K562 (cell line): ENCODE measurements at regions not wholly inside any gene's neighbourhood (a gene's known extent, or its start where the extent isn't known, plus 50 kb on each side); places are given as distances from the start of the nearest gene placed in this dataset.

Experiments
- ATAC-seq: fragments of 200-7000 bp; cut with Tn5 transposase; 3 replicates; pipeline ENCODE4 v1.9.1; 2020; ENCODE audit warnings: moderate library complexity
- BruUV-seq: library from RNA; stranded (reverse); fragments of 400-500 nt; replicated peaks from 2 replicates; lab custom pipeline; 2021; lab: Mats Ljungman, UMichigan
- CTCF ChIA-PET: fragments of 300-600 bp; formaldehyde crosslinking; extraction: SDS; loops from one replicate; lab custom pipeline; 2021; ENCODE audit warnings: low intra/inter-chr PET ratio; lab: Yijun Ruan, JAX
- POLR2A ChIA-PET: fragments of 300-600, 350-650 bp; sonication (Branson Sonifier 250); formaldehyde crosslinking; extraction: SDS; loops from one replicate; lab custom pipeline; 2021; ENCODE audit warnings: antibody characterized with exemption, inconsistent platforms; lab: Yijun Ruan, JAX
- DNase-seq, 4 experiments: peaks; one replicate each; pipeline versions ENCODE4 v3.0.0 to v3.0.0-alpha.2; 2011 to 2018; ENCODE audit warnings: low spot score in 3 of 4, mixed read lengths in 3 of 4; ENCODE audit errors: extremely low read depth in 1 of 4
- FAIRE-seq: peaks from 2 replicates; lab custom pipeline; 2011; peaks lifted over from hg19 to GRCh38; lab: Jason Lieb, UNC
- H2AFZ ChIP-seq: 2 replicates; pipeline ENCODE4 v1.6.0; 2011; ENCODE audit warnings: low read depth, low read length, control low read depth, inconsistent platforms
- H3K27ac ChIP-seq: fragments of 200-600 bp; 3 replicates; pipeline ENCODE4 v1.8.0; 2011; ENCODE audit warnings: low read depth, mild to moderate bottlenecking, control low read depth, inconsistent platforms, low read length, moderate library complexity, mixed read lengths; ENCODE audit errors: extremely low read depth
- H3K27me3 ChIP-seq, 2 experiments: fragments of 300-600 bp in 1 of 2; 2 replicates in 1 of 2; 3 replicates in 1 of 2; pipeline versions ENCODE4 v1.6.0 to v1.8.0; 2011; ENCODE audit warnings: inconsistent platforms in 2 of 2, low read length in 2 of 2, mild to moderate bottlenecking in 1 of 2, mixed read lengths in 1 of 2, moderate library complexity in 1 of 2; ENCODE audit not compliant: control insufficient read depth in 2 of 2, insufficient read depth in 2 of 2
- H3K36me3 ChIP-seq: fragments of 300-600 bp; 3 replicates; pipeline ENCODE4 v1.8.0; 2011; ENCODE audit warnings: mild to moderate bottlenecking, low read length, inconsistent platforms; ENCODE audit not compliant: control insufficient read depth, insufficient read depth
- H3K4me1 ChIP-seq, 2 experiments: fragments of 200-600 bp in 1 of 2; replicated peaks in 1 of 2; 2 replicates in 1 of 2; 3 replicates in 1 of 2; pipeline versions ENCODE4 v1.5.1 to v1.8.0; 2011; ENCODE audit warnings: inconsistent platforms in 2 of 2, low read length in 2 of 2, mild to moderate bottlenecking in 1 of 2, mixed read lengths in 1 of 2, moderate library complexity in 1 of 2; ENCODE audit not compliant: control insufficient read depth in 2 of 2, insufficient read depth in 2 of 2
- H3K4me2 ChIP-seq: 2 replicates; pipeline ENCODE4 v1.6.1; 2011; ENCODE audit warnings: low read length, control low read depth, inconsistent platforms, mixed read lengths; ENCODE audit not compliant: insufficient read depth
- H3K4me3 ChIP-seq: fragments of 200-600 bp; sonication (generic), shearing (Covaris generic); 2 replicates; pipeline ENCODE4 v1.5.1; 2016; ENCODE audit warnings: control low read depth, inconsistent platforms
- H3K79me2 ChIP-seq: fragments of 200-600 bp; 3 replicates; pipeline ENCODE4 v1.8.0; 2011; ENCODE audit warnings: low read length, inconsistent platforms; ENCODE audit not compliant: control insufficient read depth, insufficient read depth
- H3K9ac ChIP-seq, 2 experiments: 2 replicates each; pipeline versions ENCODE4 v1.6.0 to v1.6.1; 2011; ENCODE audit warnings: low read depth in 2 of 2, low read length in 2 of 2, control low read depth in 1 of 2, inconsistent platforms in 1 of 2, mild to moderate bottlenecking in 1 of 2, mixed read lengths in 1 of 2; ENCODE audit not compliant: insufficient read depth in 1 of 2
- H3K9me1 ChIP-seq: one replicate; pipeline ENCODE4 v1.6.0; 2011; ENCODE audit warnings: inconsistent platforms, mild to moderate bottlenecking, low read length, moderate library complexity; ENCODE audit not compliant: control insufficient read depth, insufficient read depth
- H3K9me3 ChIP-seq: replicated peaks from 2 replicates; pipeline ENCODE4 v1.5.1; 2011; ENCODE audit warnings: low read depth, low read length, inconsistent platforms; ENCODE audit not compliant: control insufficient read depth, insufficient read depth
- H4K20me1 ChIP-seq: replicated peaks from 2 replicates; pipeline ENCODE4 v1.6.1; 2011; ENCODE audit warnings: low read length, inconsistent platforms, mixed read lengths; ENCODE audit not compliant: control insufficient read depth, insufficient read depth
- CCAR2 ChIP-seq: fragments of 200-400 bp; formaldehyde crosslinking; IDR thresholded peaks from 2 replicates; pipeline ENCODE4 v1.6.1; 2017; ENCODE audit warnings: mild to moderate bottlenecking, low read depth, low read length
- NONO ChIP-seq, 2 experiments: fragments of 200-400 bp in 1 of 2; fragments of 450-650 bp in 1 of 2; formaldehyde crosslinking in 1 of 2; IDR thresholded peaks; 2 replicates each; pipeline ENCODE4 v1.6.1; 2017; ENCODE audit warnings: low read depth in 2 of 2, mild to moderate bottlenecking in 2 of 2, moderate library complexity in 2 of 2, low read length in 1 of 2
- NR2F6 ChIP-seq: fragments of 450-650 bp; formaldehyde crosslinking; IDR thresholded peaks from 2 replicates; pipeline ENCODE4 v1.4.0; 2020; ENCODE audit warnings: mild to moderate bottlenecking
- PHTF2 ChIP-seq: fragments of 250-450 bp; sonication (Bioruptor Pico); IDR thresholded peaks from 2 replicates; pipeline ENCODE4 v1.5.0; 2021; ENCODE audit warnings: mild to moderate bottlenecking
- SRF ChIP-seq, 2 experiments: fragments of 250-450, 450-650 bp in 1 of 2; sonication (Bioruptor Pico) in 1 of 2; sonication (generic) in 1 of 2; formaldehyde crosslinking; IDR thresholded peaks; 2 replicates each; pipeline versions ENCODE4 v1.5.0 to v1.5.1; 2020 to 2022; ENCODE audit warnings: mild to moderate bottlenecking in 1 of 2, missing genetic modification reagents in 1 of 2
- ZNF174 ChIP-seq: fragments of 250-450 bp; sonication (Bioruptor Pico); IDR thresholded peaks from 2 replicates; pipeline ENCODE4 v1.4.0; 2020; ENCODE audit warnings: mild to moderate bottlenecking
- ZNF589 ChIP-seq: fragments of 200-800 bp; sonication (Bioruptor generic); IDR thresholded peaks from 2 replicates; pipeline ENCODE4 v1.6.1; 2016; ENCODE audit warnings: low read depth, missing genetic modification characterization, missing compliant biosample characterization
- in situ Hi-C: fragments of 300-500 bp; cut with MboI; formaldehyde crosslinking; loops from 4 replicates; pipeline ENCODE4 v1.15.0; 2018; ENCODE audit warnings: inconsistent platforms, mixed read lengths
- intact Hi-C: fragments of 100-400 bp; cut with micrococcal nuclease; formaldehyde crosslinking; loops from 2 replicates; pipeline ENCODE4 v1.14.2; 2022
- TF ChIP-seq, protein P1 (sequence below): sonication (generic); formaldehyde crosslinking; IDR thresholded peaks from 2 replicates; pipeline ENCODE4 v1.8.1; 2022; ENCODE audit warnings: missing genetic modification reagents
- TF ChIP-seq, protein P2 (sequence below), 3 experiments: IDR thresholded peaks in 2 of 3; conservative IDR thresholded peaks in 1 of 3; 2 replicates each; pipeline ENCODE4 v1.5.1; 2011 to 2012; ENCODE audit warnings: low read length in 3 of 3, mild to moderate bottlenecking in 3 of 3, control low read depth in 2 of 3, improper control_type of control experiment in 1 of 3, inconsistent platforms in 1 of 3, low read depth in 1 of 3, mixed read lengths in 1 of 3, moderate library complexity in 1 of 3; ENCODE audit not compliant: insufficient read depth in 2 of 3

DNA sequence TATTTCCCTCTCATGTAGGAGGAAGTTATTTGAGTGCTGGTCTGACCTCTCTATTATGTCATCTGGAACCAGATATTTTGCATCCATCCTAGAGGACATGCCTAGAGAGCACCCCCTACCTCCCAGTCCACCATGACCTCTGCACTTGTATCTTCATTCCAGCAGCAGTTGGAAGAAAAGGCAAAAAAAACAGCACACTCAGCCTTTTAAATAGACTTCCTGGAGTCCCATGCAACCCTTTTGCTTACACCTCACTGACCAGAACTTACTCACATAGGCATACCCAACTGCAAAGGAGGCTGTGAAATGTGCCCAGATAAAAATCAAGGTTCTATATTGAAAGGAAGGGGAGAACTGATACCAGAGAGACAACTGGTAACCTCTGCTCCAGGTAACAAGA is 92.3 kb upstream of the FHIT start:
- ChIA-PET CTCF (no interaction called here), POLR2A (no interaction called here)
- Histone ChIP-seq H3K4me1 (no peaks in the 10 kb centered on the region), H3K9me1 (no peaks in the 10 kb centered on the region), H3K27ac (no peak overlapping the region), H4K20me1 (no peaks in the 10 kb centered on the region), H3K9ac (no peak overlapping the region), H3K9me3 (no peaks in the 10 kb centered on the region), H3K4me2 (no peak overlapping the region), H3K27me3 (no peaks in the 10 kb centered on the region), H3K4me3 (no peak overlapping the region), H2AFZ (no peak overlapping the region), H3K36me3 (no peaks in the 10 kb centered on the region), H3K79me2 (no peaks in the 10 kb centered on the region)
- no peak for ATAC-seq
- DNase-seq, result no peak
- in situ Hi-C loops (no loop called here), intact Hi-C loops (no loop called here)
- FAIRE-seq, result no peak
- TF ChIP-seq CCAR2 (no peak), SRF (CRISPR knock-in tag; IDR thresholded peaks at IDR 0.05) (no peak), PHTF2 (CRISPR knock-in tag) (no peak), ZNF589 (no peak), NONO (IDR thresholded peaks at IDR 0.05; ENCODE audit: low read depth in 2 of 2, low read length in 1 of 2) (no peak), ZNF174 (no peak), NR2F6 (no peak)
- TF ChIP-seq, protein P1, sequence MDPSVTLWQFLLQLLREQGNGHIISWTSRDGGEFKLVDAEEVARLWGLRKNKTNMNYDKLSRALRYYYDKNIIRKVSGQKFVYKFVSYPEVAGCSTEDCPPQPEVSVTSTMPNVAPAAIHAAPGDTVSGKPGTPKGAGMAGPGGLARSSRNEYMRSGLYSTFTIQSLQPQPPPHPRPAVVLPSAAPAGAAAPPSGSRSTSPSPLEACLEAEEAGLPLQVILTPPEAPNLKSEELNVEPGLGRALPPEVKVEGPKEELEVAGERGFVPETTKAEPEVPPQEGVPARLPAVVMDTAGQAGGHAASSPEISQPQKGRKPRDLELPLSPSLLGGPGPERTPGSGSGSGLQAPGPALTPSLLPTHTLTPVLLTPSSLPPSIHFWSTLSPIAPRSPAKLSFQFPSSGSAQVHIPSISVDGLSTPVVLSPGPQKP (CRISPR knock-in tag), result no peak
- TF ChIP-seq, protein P2, sequence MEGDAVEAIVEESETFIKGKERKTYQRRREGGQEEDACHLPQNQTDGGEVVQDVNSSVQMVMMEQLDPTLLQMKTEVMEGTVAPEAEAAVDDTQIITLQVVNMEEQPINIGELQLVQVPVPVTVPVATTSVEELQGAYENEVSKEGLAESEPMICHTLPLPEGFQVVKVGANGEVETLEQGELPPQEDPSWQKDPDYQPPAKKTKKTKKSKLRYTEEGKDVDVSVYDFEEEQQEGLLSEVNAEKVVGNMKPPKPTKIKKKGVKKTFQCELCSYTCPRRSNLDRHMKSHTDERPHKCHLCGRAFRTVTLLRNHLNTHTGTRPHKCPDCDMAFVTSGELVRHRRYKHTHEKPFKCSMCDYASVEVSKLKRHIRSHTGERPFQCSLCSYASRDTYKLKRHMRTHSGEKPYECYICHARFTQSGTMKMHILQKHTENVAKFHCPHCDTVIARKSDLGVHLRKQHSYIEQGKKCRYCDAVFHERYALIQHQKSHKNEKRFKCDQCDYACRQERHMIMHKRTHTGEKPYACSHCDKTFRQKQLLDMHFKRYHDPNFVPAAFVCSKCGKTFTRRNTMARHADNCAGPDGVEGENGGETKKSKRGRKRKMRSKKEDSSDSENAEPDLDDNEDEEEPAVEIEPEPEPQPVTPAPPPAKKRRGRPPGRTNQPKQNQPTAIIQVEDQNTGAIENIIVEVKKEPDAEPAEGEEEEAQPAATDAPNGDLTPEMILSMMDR (IDR thresholded peaks at IDR 0.05 in 2 of 3, conservative IDR thresholded peaks at IDR 0.05 in 1 of 3; ENCODE audit: insufficient read depth in 2 of 3, low read depth in 1 of 3, low read length in 3 of 3), result no peak
- BruUV-seq, result no TSS peak
